Esophagus squamous epithelium (tissue), 5 donors: ENCODE measurements at regions not wholly inside any gene's neighbourhood (a gene's known extent, or its start where the extent isn't known, plus 50 kb on each side); places are given as distances from the start of the nearest gene placed in this dataset.

Source experiments
- DNase-seq: peaks from one replicate; lab custom pipeline; 2025; lab: John Stamatoyannopoulos, UW
- H3K27ac ChIP-seq, 4 donors: fragments of 200-600 bp; sonication (generic); one replicate each; pipeline ENCODE4 v1.5.1; 2016 to 2019; ENCODE audit warnings: mild to moderate bottlenecking in 1 of 4
- H3K27me3 ChIP-seq, 4 donors: fragments of 200-600 bp; sonication (generic); 1 replicate in 3 of 4; 2 replicates in 1 of 4; pipeline versions ENCODE4 v1.5.1 to v1.6.0; 2017 to 2021; ENCODE audit warnings: antibody characterized with exemption in 1 of 4
- H3K36me3 ChIP-seq, 3 donors: fragments of 200-600 bp; sonication (generic); one replicate each; pipeline ENCODE4 v1.5.1; 2016 to 2019
- H3K4me1 ChIP-seq, 3 donors: fragments of 200-600 bp; sonication (generic); one replicate each; pipeline ENCODE4 v1.5.1; 2017 to 2019
- H3K4me3 ChIP-seq, 4 donors: fragments of 200-600 bp; sonication (generic); 1 replicate in 3 of 4; 2 replicates in 1 of 4; pipeline ENCODE4 v1.5.1; 2016 to 2019; ENCODE audit warnings: mild to moderate bottlenecking in 2 of 4, moderate library complexity in 1 of 4
- H3K9me3 ChIP-seq, 3 donors: fragments of 200-600 bp; sonication (generic); one replicate each; pipeline ENCODE4 v1.5.1; 2016 to 2019
- CTCF ChIP-seq, 6 experiments: fragments of 450-650 bp in 4 of 6; fragments of 200-600 bp in 2 of 6; sonication (generic) in 2 of 6; IDR thresholded peaks; one replicate each; pipeline ENCODE4 v1.5.1; 2016 to 2019; ENCODE audit warnings: antibody characterized with exemption in 6 of 6, mild to moderate bottlenecking in 4 of 6, moderate library complexity in 4 of 6
- POLR2A ChIP-seq, 4 donors: fragments of 450-650 bp; IDR thresholded peaks; one replicate each; pipeline ENCODE4 v1.6.1; 2017; ENCODE audit warnings: antibody characterized with exemption in 4 of 4, mild to moderate bottlenecking in 4 of 4, moderate library complexity in 3 of 4
- WGBS, 2 donors: methylation state at CpG; one replicate each; pipeline ENCODE4 v1.1.5; 2018; 5-methylcytosine and 5-hydroxymethylcytosine counted together
- intact Hi-C: fragments of 100-400 bp; cut with DNase I; formaldehyde crosslinking; loops from one replicate; pipeline ENCODE4 v1.15.0; 2022
- donor health status: DM: yes; HTN: yes; CAD: no.

- H3K36me3 ChIP-seq: no peaks in the 10 kb centered on the region
- DNase-seq: no peak
- no peaks in the 10 kb centered on the region for H3K27me3 ChIP-seq
- intact Hi-C loops: no loop called here
- no peak overlapping the region for H3K4me3 ChIP-seq
- no peak overlapping the region for H3K27ac ChIP-seq
- no peak for TF ChIP-seq CTCF (IDR thresholded peaks at IDR 0.05)
- TF ChIP-seq POLR2A (IDR thresholded peaks at IDR 0.05): no peak
- no peaks in the 10 kb centered on the region for H3K9me3 ChIP-seq
- WGBS, 2 donors: 76 to 89% methylated on average over 3 of the region's 3 CpGs
- H3K4me1 ChIP-seq: no peaks in the 10 kb centered on the region
Measured at GRCh38 chr7:81317741-81318140, 398.9 kb upstream of the SEMA3C start.

- Histone ChIP-seq H3K4me1 (no peaks in the 10 kb centered on the region), H3K36me3 (no peaks in the 10 kb centered on the region), H3K27ac (no peak overlapping the region), H3K9me3 (no peaks in the 10 kb centered on the region), H3K4me3 (no peak overlapping the region), H3K27me3 (no peaks in the 10 kb centered on the region)
- intact Hi-C loops: no loop called here
- DNase-seq: no peak
- no peak for TF ChIP-seq POLR2A (IDR thresholded peaks at IDR 0.05)
- no peak for TF ChIP-seq CTCF (IDR thresholded peaks at IDR 0.05)
- 24 to 26% methylated on average over 2 of the region's 2 CpGs for WGBS, 2 donors
Measured at GRCh38 chr7:81308643-81309322, 389.9 kb upstream of the SEMA3C start.

- 65 to 75% methylated on average over 2 of the region's 2 CpGs for WGBS, 2 donors
- no peak for DNase-seq
- Histone ChIP-seq H3K36me3 (no peaks in the 10 kb centered on the region), H3K4me1 (peaks cover 0 to 18% (median 6%) of the 10 kb centered on the region in 3 donors), H3K27me3 (no peaks in the 10 kb centered on the region), H3K9me3 (no peaks in the 10 kb centered on the region), H3K27ac (no peak overlapping the region), H3K4me3 (no peak overlapping the region)
- TF ChIP-seq CTCF (IDR thresholded peaks at IDR 0.05) (no peak), POLR2A (IDR thresholded peaks at IDR 0.05) (no peak)
- intact Hi-C loops: no loop called here
Measured at GRCh38 chr7:81301815-81302214, 383.0 kb upstream of the SEMA3C start.

- no peak for DNase-seq
- H3K36me3 ChIP-seq: no peaks in the 10 kb centered on the region
- peaks cover 0 to 18% (median 6%) of the 10 kb centered on the region in 3 donors for H3K4me1 ChIP-seq
- no peaks in the 10 kb centered on the region for H3K27me3 ChIP-seq
- H3K4me3 ChIP-seq: no peak overlapping the region
- intact Hi-C loops: no loop called here
- 84 to 88% methylated on average over 3 of the region's 3 CpGs for WGBS, 2 donors
- TF ChIP-seq CTCF (IDR thresholded peaks at IDR 0.05) (no peak), POLR2A (IDR thresholded peaks at IDR 0.05) (no peak)
- H3K27ac ChIP-seq: no peak overlapping the region
- no peaks in the 10 kb centered on the region for H3K9me3 ChIP-seq
Measured at GRCh38 chr7:81300753-81301152, 381.9 kb upstream of the SEMA3C start.

- H3K27me3 ChIP-seq: no peaks in the 10 kb centered on the region
- 51 to 61% methylated on average over 3 of the region's 3 CpGs for WGBS, 2 donors
- H3K36me3 ChIP-seq: no peaks in the 10 kb centered on the region
- TF ChIP-seq POLR2A (IDR thresholded peaks at IDR 0.05) (no peak), CTCF (IDR thresholded peaks at IDR 0.05) (no peak)
- no peak for DNase-seq
- H3K27ac ChIP-seq: no peak overlapping the region
- H3K9me3 ChIP-seq: no peaks in the 10 kb centered on the region
- peaks cover 0 to 18% (median 6%) of the 10 kb centered on the region in 3 donors for H3K4me1 ChIP-seq
- intact Hi-C loops: no loop called here
- no peak overlapping the region for H3K4me3 ChIP-seq
Measured at GRCh38 chr7:81299711-81300110, 380.9 kb upstream of the SEMA3C start.
